H1 (cell line): ENCODE measurements at regions not wholly inside any gene's neighbourhood (a gene's known extent, or its start where the extent isn't known, plus 50 kb on each side); places are given as distances from the start of the nearest gene placed in this dataset.

Experiments used
- CTCF ChIA-PET: fragments of 300-600 bp; sonication (Branson Sonifier 250); formaldehyde crosslinking; loops from one replicate; lab custom pipeline; 2021; ENCODE audit not compliant: partially characterized antibody; lab: Charles Lee
- POLR2A ChIA-PET: fragments of 300-600 bp; sonication (Branson Sonifier 250); formaldehyde crosslinking; loops from one replicate; lab custom pipeline; 2021; ENCODE audit warnings: inconsistent platforms; ENCODE audit not compliant: partially characterized antibody; lab: Charles Lee
- DNase-seq, 2 experiments: peaks; one replicate each; pipeline versions ENCODE4 v3.0.0 to v3.0.0-alpha.2; 2010 to 2022; ENCODE audit warnings: low spot score in 2 of 2, low read depth in 1 of 2, mixed read lengths in 1 of 2
- FAIRE-seq: peaks from 2 replicates; lab custom pipeline; 2011; peaks lifted over from hg19 to GRCh38; lab: Jason Lieb, UNC
- H2AFZ ChIP-seq: 2 replicates; pipeline ENCODE4 v1.8.1; 2012; ENCODE audit warnings: low read length, inconsistent platforms
- H2AK5ac ChIP-seq: 2 replicates; pipeline ENCODE4 v1.6.1; 2013; ENCODE audit warnings: low read depth, low read length
- H2BK120ac ChIP-seq: replicated peaks from 2 replicates; pipeline ENCODE3; 2013; ENCODE audit warnings: low read depth, low read length, inconsistent platforms
- H2BK12ac ChIP-seq: 2 replicates; pipeline ENCODE4 v1.6.1; 2013; ENCODE audit warnings: low read depth, low read length
- H2BK15ac ChIP-seq: 2 replicates; pipeline ENCODE4 v1.6.1; 2013; ENCODE audit warnings: low read length
- H2BK20ac ChIP-seq: 2 replicates; pipeline ENCODE4 v1.6.1; 2013; ENCODE audit warnings: low read length
- H2BK5ac ChIP-seq: 2 replicates; pipeline ENCODE4 v1.6.1; 2013; ENCODE audit warnings: low read depth, low read length
- H3K14ac ChIP-seq: 2 replicates; pipeline ENCODE4 v1.6.1; 2013; ENCODE audit warnings: inconsistent platforms; ENCODE audit not compliant: insufficient read length
- H3K18ac ChIP-seq: 2 replicates; pipeline ENCODE4 v1.6.1; 2013; ENCODE audit warnings: low read length; ENCODE audit errors: extremely low read depth
- H3K23ac ChIP-seq: 2 replicates; pipeline ENCODE4 v1.6.1; 2013; ENCODE audit warnings: inconsistent platforms; ENCODE audit not compliant: insufficient read length
- H3K23me2 ChIP-seq: 2 replicates; pipeline ENCODE4 v1.6.1; 2013; ENCODE audit warnings: low read depth, low read length
- H3K27ac ChIP-seq: 2 replicates; pipeline ENCODE4 v1.6.1; 2011; ENCODE audit warnings: low read depth, low read length, inconsistent platforms
- H3K27me3 ChIP-seq, 4 experiments: replicated peaks in 1 of 4; 1 replicate in 1 of 4; 2 replicates in 3 of 4; pipeline versions ENCODE4 v1.6.1 to v1.8.1; 2011 to 2013; ENCODE audit warnings: low read length in 3 of 4, mild to moderate bottlenecking in 3 of 4, inconsistent platforms in 2 of 4, mixed read lengths in 2 of 4, moderate library complexity in 1 of 4; ENCODE audit not compliant: control insufficient read depth in 3 of 4, insufficient read depth in 3 of 4; ENCODE audit errors: extremely low read depth in 1 of 4
- H3K36me3 ChIP-seq, 4 experiments: 2 replicates each; pipeline versions ENCODE4 v1.6.1 to v1.8.1; 2011 to 2013; ENCODE audit warnings: mild to moderate bottlenecking in 4 of 4, low read length in 3 of 4, moderate library complexity in 2 of 4, control low read depth in 1 of 4, inconsistent platforms in 1 of 4; ENCODE audit not compliant: insufficient read depth in 4 of 4, control insufficient read depth in 2 of 4
- H3K4ac ChIP-seq: replicated peaks from 2 replicates; pipeline ENCODE3; 2013; ENCODE audit warnings: low read length, low read depth, mixed read lengths, inconsistent platforms; ENCODE audit not compliant: insufficient read length
- H3K4me1 ChIP-seq, 4 experiments: replicated peaks in 1 of 4; 1 replicate in 1 of 4; 2 replicates in 3 of 4; pipeline versions ENCODE4 v1.6.1 to v1.8.1; 2011 to 2013; ENCODE audit warnings: low read length in 3 of 4, inconsistent platforms in 2 of 4, mixed read lengths in 1 of 4; ENCODE audit not compliant: insufficient read depth in 4 of 4, control insufficient read depth in 3 of 4
- H3K4me2 ChIP-seq, 2 experiments: 2 replicates each; pipeline versions ENCODE4 v1.6.1 to v1.8.1; 2011 to 2013; ENCODE audit warnings: low read depth in 2 of 2, low read length in 2 of 2, control low read depth in 1 of 2, inconsistent platforms in 1 of 2, mild to moderate bottlenecking in 1 of 2; ENCODE audit not compliant: insufficient read depth in 1 of 2
- H3K4me3 ChIP-seq, 4 experiments: fragments of 200-600, 300-600 bp in 1 of 4; sonication (generic), shearing (Covaris generic), sonication (Bioruptor Twin) in 1 of 4; 2 replicates each; pipeline versions ENCODE4 v1.5.1 to v1.8.1; 2011 to 2016; ENCODE audit warnings: low read length in 4 of 4, low read depth in 3 of 4, control low read depth in 2 of 4, inconsistent platforms in 2 of 4, mild to moderate bottlenecking in 2 of 4, mixed read lengths in 1 of 4, moderate library complexity in 1 of 4; ENCODE audit not compliant: insufficient read depth in 2 of 4; ENCODE audit errors: extremely low read depth in 1 of 4
- H3K56ac ChIP-seq: replicated peaks from 2 replicates; pipeline ENCODE3; 2013; ENCODE audit warnings: low read depth, mild to moderate bottlenecking, mixed read lengths, low read length, inconsistent platforms; ENCODE audit not compliant: insufficient read length
- H3K79me1 ChIP-seq: 2 replicates; pipeline ENCODE4 v1.6.1; 2013; ENCODE audit warnings: low read depth, low read length, control low read depth
- H3K79me2 ChIP-seq, 2 experiments: 2 replicates each; pipeline versions ENCODE4 v1.6.1 to v1.8.1; 2012 to 2013; ENCODE audit warnings: low read length in 2 of 2, mild to moderate bottlenecking in 2 of 2, inconsistent platforms in 1 of 2; ENCODE audit not compliant: insufficient read depth in 2 of 2, control insufficient read depth in 1 of 2
- H3K9ac ChIP-seq, 4 experiments: replicated peaks in 1 of 4; 1 replicate in 1 of 4; 2 replicates in 3 of 4; pipeline versions ENCODE4 v1.6.1 to v1.8.1; 2011 to 2013; ENCODE audit warnings: low read depth in 3 of 4, low read length in 3 of 4, control low read depth in 2 of 4, mild to moderate bottlenecking in 2 of 4, moderate library complexity in 2 of 4, inconsistent platforms in 1 of 4; ENCODE audit errors: extremely low read depth in 1 of 4
- H3K9me3 ChIP-seq, 2 experiments: 2 replicates each; pipeline versions ENCODE4 v1.6.1 to v1.8.1; 2012 to 2013; ENCODE audit warnings: mild to moderate bottlenecking in 2 of 2, moderate library complexity in 2 of 2, control low read depth in 1 of 2, inconsistent platforms in 1 of 2, low read depth in 1 of 2, low read length in 1 of 2, mixed read lengths in 1 of 2; ENCODE audit not compliant: insufficient read depth in 2 of 2
- H4K20me1 ChIP-seq, 2 experiments: replicated peaks in 1 of 2; 2 replicates each; pipeline versions ENCODE3 to v1.8.1; 2011 to 2013; ENCODE audit warnings: inconsistent platforms in 2 of 2, low read length in 2 of 2, mild to moderate bottlenecking in 1 of 2; ENCODE audit not compliant: insufficient read depth in 2 of 2, control insufficient read depth in 1 of 2
- H4K5ac ChIP-seq: 2 replicates; pipeline ENCODE4 v1.6.1; 2013; ENCODE audit warnings: low read length, low read depth, mixed read lengths, inconsistent platforms; ENCODE audit not compliant: insufficient read length
- H4K8ac ChIP-seq: 2 replicates; pipeline ENCODE4 v1.8.0; 2013; ENCODE audit warnings: mild to moderate bottlenecking, moderate library complexity, low read length, inconsistent platforms; ENCODE audit not compliant: insufficient read depth; ENCODE audit errors: extremely low read depth
- H4K91ac ChIP-seq: replicated peaks from 2 replicates; pipeline ENCODE3; 2013; ENCODE audit warnings: low read length, mixed read lengths, inconsistent platforms; ENCODE audit not compliant: insufficient read length
- MAFK ChIP-seq: IDR thresholded peaks from 2 replicates; pipeline ENCODE4 v1.6.1; 2012; ENCODE audit warnings: low read depth, mild to moderate bottlenecking, improper control_type of control experiment, low read length
- RBBP5 ChIP-seq: IDR thresholded peaks from 2 replicates; pipeline ENCODE4 v1.7.1; 2012; ENCODE audit warnings: low read depth, mild to moderate bottlenecking, inconsistent platforms, low read length, moderate library complexity, borderline replicate concordance
- whole genome bisulfite sequencing, 2 experiments: shearing (Covaris generic) in 1 of 2; methylation state at CpG; one replicate each; pipeline versions ENCODE4 v1.1.6 to v1.1.7; 2013 to 2015; ENCODE audit warnings: low lambda C conversion rate in 2 of 2, mixed read lengths in 2 of 2, inconsistent platforms in 1 of 2, low coverage in 1 of 2, missing lambda C conversion rate in 1 of 2; ENCODE audit not compliant: insufficient replicate concordance in 2 of 2, insufficient coverage in 1 of 2, insufficient read length in 1 of 2; ENCODE audit errors: extremely low coverage in 1 of 2, missing lambda C conversion rate in 1 of 2; 5-methylcytosine and 5-hydroxymethylcytosine counted together

DNA sequence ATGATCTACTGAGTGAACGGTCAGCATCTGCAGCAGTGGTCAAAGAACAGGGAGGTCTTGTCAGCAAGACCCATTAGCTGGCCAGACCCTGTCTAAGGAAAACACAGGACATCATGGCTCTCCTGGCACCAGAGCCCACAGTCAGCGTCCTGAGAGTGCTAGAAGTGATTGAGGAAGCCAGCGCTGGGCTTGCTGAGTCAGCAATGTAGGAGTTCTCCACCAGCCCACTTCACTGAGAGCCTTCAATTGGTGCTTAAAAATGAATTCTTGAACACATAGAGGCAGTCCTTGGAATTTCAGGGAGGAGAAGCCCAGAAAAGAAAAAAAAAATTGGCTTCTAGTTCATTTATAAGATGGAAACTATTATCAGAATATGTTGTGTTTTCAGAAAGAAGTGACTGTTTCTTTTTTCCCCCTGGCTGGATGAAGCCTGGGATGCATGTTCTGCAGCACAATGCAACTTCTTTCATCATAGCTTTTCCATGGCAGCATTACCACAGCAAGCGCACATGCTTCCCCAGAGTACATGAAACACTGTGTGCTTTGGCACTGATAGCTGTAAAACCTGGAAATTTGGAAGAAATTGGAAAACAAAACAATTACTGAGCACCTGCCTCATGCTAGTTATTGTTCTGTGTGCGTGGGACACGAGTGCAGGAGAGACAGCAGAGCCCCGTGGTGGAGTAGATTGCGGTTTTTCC is 899.9 kb downstream of the C6orf118 start:
- Histone ChIP-seq H3K9ac (no peak overlapping the region), H2AK5ac (no peak overlapping the region), H3K56ac (no peak overlapping the region), H3K9me3 (no peaks in the 10 kb centered on the region), H3K14ac (no peak overlapping the region), H3K27me3 (no peaks in the 10 kb centered on the region), H3K4me2 (no peak overlapping the region), H2AFZ (no peak overlapping the region), H3K4me1 (0 out of 7 replicates have a peak, but pooled peaks cover 0 to 3% (median 0%) of the 10 kb centered on the region in 4 experiments), H4K20me1 (no peaks in the 10 kb centered on the region), H3K23ac (no peak overlapping the region), H3K4me3 (no peak overlapping the region), H4K91ac (no peak overlapping the region), H2BK5ac (no peak overlapping the region), H2BK120ac (no peak overlapping the region), H3K4ac (no peak overlapping the region), H3K36me3 (no peaks in the 10 kb centered on the region), H2BK15ac (no peak overlapping the region), H4K8ac (no peak overlapping the region), H3K23me2 (no peaks in the 10 kb centered on the region), H3K27ac (no peak overlapping the region), H4K5ac (no peak overlapping the region), H3K18ac (no peak overlapping the region), H3K79me2 (no peaks in the 10 kb centered on the region), H2BK20ac (no peak overlapping the region), H2BK12ac (no peak overlapping the region), H3K79me1 (no peaks in the 10 kb centered on the region; the same call in 1 of the 2 replicates)
- WGBS, 2 experiments: 95% methylated on average over 8 of the region's 8 CpGs; no CpG with 5 or more reads in 1 of the 2 experiments
- FAIRE-seq (no peak), DNase-seq (no peak)
- CTCF ChIA-PET: interaction anchor here (0.7 kb wide), 1 partner anchor 81 kb away, joined by 3 read pairs; no protein-coding TSS in a partner anchor
- peak; percentile 68; the same call in 1 of the 2 replicates for TF ChIP-seq MAFK
- TF ChIP-seq RBBP5: no peak
- POLR2A ChIA-PET: no interaction called here
